ENCODE measurements at regions not wholly inside any gene's neighbourhood (a gene's known extent, or its start where the extent isn't known, plus 50 kb on each side); places are given as distances from the start of the nearest gene placed in this dataset.

DNA sequence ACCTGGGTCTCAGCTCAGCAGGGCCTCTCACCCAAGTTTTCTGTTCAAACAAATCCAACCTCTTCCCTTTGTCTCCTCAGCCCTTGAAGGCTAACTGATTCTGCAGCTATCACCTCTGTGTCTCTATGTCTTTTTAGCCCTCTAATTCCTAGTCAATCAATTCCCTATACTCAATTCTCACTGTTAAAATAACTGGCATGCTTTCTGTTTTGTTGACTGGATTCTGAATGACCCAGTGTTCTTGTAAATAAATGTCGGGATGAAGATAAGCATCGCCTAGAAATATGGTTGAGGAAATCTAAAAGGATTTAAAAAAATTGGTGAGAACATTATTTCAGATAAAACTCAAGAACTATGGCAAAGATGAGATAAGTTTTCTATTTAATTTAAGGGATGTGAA lies 210.2 kb downstream of the ICE1 start:
- no peak for DNase-seq
- H3K9me3 Mint-ChIP-seq, result no peaks in the 10 kb centered on the region
- ATAC-seq (replicated peaks), result no peak
- peaks cover 0 to 2% of the 10 kb centered on the region in 2 donors for H3K4me1 Mint-ChIP-seq
- no peak overlapping the region for H3K27ac Mint-ChIP-seq
- H3K4me3 Mint-ChIP-seq, result no peak overlapping the region
- H3K36me3 Mint-ChIP-seq, result no peaks in the 10 kb centered on the region
- H3K27me3 Mint-ChIP-seq, result no peaks in the 10 kb centered on the region

GRCh38 chr5:5629607-5629978 lies 207.1 kb downstream of the ICE1 start:
- DNase-seq (no peak), ATAC-seq (replicated peaks) (no peak)
- Mint-ChIP-seq H3K27me3 (peaks cover 0 to 4% of the 10 kb centered on the region in 2 donors), H3K36me3 (no peaks in the 10 kb centered on the region), H3K9me3 (peaks cover 1 to 4% of the 10 kb centered on the region in 2 donors), H3K27ac (no peak overlapping the region), H3K4me3 (no peak overlapping the region), H3K4me1 (peaks cover 0 to 2% of the 10 kb centered on the region in 2 donors)

GRCh38 chr5:5628866-5629606 lies 206.6 kb downstream of the ICE1 start:
- peaks cover 7 to 9% of the 10 kb centered on the region in 2 donors for H3K9me3 Mint-ChIP-seq

GRCh38 chr5:5626412-5626811 lies 203.9 kb downstream of the ICE1 start:
- H3K27me3 Mint-ChIP-seq, result peaks cover 0 to 4% of the 10 kb centered on the region in 2 donors
- peaks cover 0 to 5% of the 10 kb centered on the region in 2 donors for H3K36me3 Mint-ChIP-seq
- no peak overlapping the region for H3K4me3 Mint-ChIP-seq
- DNase-seq (no peak), ATAC-seq (replicated peaks) (no peak)
- no peaks in the 10 kb centered on the region for H3K4me1 Mint-ChIP-seq
- H3K9me3 Mint-ChIP-seq, result peaks cover 21 to 24% of the 10 kb centered on the region in 2 donors
- no peak overlapping the region for H3K27ac Mint-ChIP-seq

More at GRCh38 chr5:5628866-5629606, 206.6 kb downstream of the ICE1 start:
- Mint-ChIP-seq H3K4me1 (no peaks in the 10 kb centered on the region), H3K4me3 (no peak overlapping the region), H3K36me3 (no peaks in the 10 kb centered on the region), H3K27ac (no peak overlapping the region), H3K27me3 (peaks cover 0 to 4% of the 10 kb centered on the region in 2 donors)
- no peak for ATAC-seq (replicated peaks)
- DNase-seq, result no peak

- peaks cover 0 to 5% of the 10 kb centered on the region in 2 donors for H3K36me3 Mint-ChIP-seq
- peaks cover 21 to 24% of the 10 kb centered on the region in 2 donors for H3K9me3 Mint-ChIP-seq
- H3K27ac Mint-ChIP-seq, result no peak overlapping the region
- no peak overlapping the region for H3K4me3 Mint-ChIP-seq
- ATAC-seq (replicated peaks), result no peak
- H3K4me1 Mint-ChIP-seq, result no peaks in the 10 kb centered on the region
- no peak for DNase-seq
- H3K27me3 Mint-ChIP-seq, result peaks cover 0 to 4% of the 10 kb centered on the region in 2 donors
These were observed 203.0 kb downstream of the ICE1 start for GRCh38 chr5:5625491-5625890.

- no peak overlapping the region for H3K4me3 Mint-ChIP-seq
- H3K9me3 Mint-ChIP-seq, result peaks cover 24 to 25% of the 10 kb centered on the region in 2 donors
- H3K36me3 Mint-ChIP-seq, result peaks cover 0 to 5% of the 10 kb centered on the region in 2 donors
- H3K4me1 Mint-ChIP-seq, result no peaks in the 10 kb centered on the region
- no peak for DNase-seq
- peaks cover 0 to 4% of the 10 kb centered on the region in 2 donors for H3K27me3 Mint-ChIP-seq
- no peak for ATAC-seq (replicated peaks)
- H3K27ac Mint-ChIP-seq, result no peak overlapping the region
These were observed 200.9 kb downstream of the ICE1 start for GRCh38 chr5:5623397-5623796.

DNA sequence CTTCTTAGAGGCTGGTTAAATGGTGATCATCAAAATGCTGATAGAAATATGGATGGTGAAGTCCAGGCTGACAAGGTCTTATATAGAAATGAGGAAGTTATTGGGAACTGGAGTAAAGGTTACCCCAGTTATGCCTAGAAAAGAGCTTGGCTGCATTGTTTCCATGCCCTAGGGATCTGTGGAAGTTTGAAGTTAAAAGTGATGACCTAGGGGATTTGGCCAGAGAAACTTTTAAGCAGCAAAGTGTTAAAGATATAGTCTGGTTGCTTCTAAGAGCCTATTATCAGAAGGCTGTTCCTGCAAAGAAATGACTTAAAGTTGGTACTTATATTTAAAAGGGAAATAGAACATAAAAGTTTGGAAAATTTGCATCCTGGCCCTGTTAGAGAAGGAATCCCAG lies 200.3 kb downstream of the ICE1 start:
- Mint-ChIP-seq H3K36me3 (peaks cover 0 to 5% of the 10 kb centered on the region in 2 donors), H3K27ac (no peak overlapping the region), H3K4me1 (no peaks in the 10 kb centered on the region), H3K9me3 (peaks cover 24 to 25% of the 10 kb centered on the region in 2 donors), H3K27me3 (peaks cover 0 to 5% of the 10 kb centered on the region in 2 donors), H3K4me3 (no peak overlapping the region)
- ATAC-seq (replicated peaks), result no peak
- no peak for DNase-seq

GRCh38 chr5:5619546-5619945 lies 197.1 kb downstream of the ICE1 start:
- DNase-seq, result no peak
- Mint-ChIP-seq H3K9me3 (peaks cover 20 to 23% of the 10 kb centered on the region in 2 donors), H3K4me3 (no peak overlapping the region), H3K27ac (no peak overlapping the region), H3K36me3 (peaks cover 0 to 5% of the 10 kb centered on the region in 2 donors), H3K4me1 (no peaks in the 10 kb centered on the region), H3K27me3 (peaks cover 0 to 5% of the 10 kb centered on the region in 2 donors)
- ATAC-seq (replicated peaks), result no peak

GRCh38 chr5:5617024-5617423 lies 194.5 kb downstream of the ICE1 start:
- Mint-ChIP-seq H3K4me1 (no peaks in the 10 kb centered on the region), H3K4me3 (no peak overlapping the region), H3K27me3 (peaks cover 0 to 5% of the 10 kb centered on the region in 2 donors), H3K27ac (no peak overlapping the region), H3K36me3 (no peaks in the 10 kb centered on the region), H3K9me3 (peaks cover 3 to 5% of the 10 kb centered on the region in 2 donors)
- ATAC-seq (replicated peaks), result no peak
- no peak for DNase-seq

- peaks cover 0 to 5% of the 10 kb centered on the region in 2 donors for H3K27me3 Mint-ChIP-seq
- no peaks in the 10 kb centered on the region for H3K36me3 Mint-ChIP-seq
- ATAC-seq (replicated peaks), result no peak
- no peak overlapping the region for H3K4me3 Mint-ChIP-seq
- no peak overlapping the region for H3K27ac Mint-ChIP-seq
- H3K4me1 Mint-ChIP-seq, result no peaks in the 10 kb centered on the region
- no peak for DNase-seq
- H3K9me3 Mint-ChIP-seq, result peaks cover 0 to 4% of the 10 kb centered on the region in 2 donors
These were observed 193.9 kb downstream of the ICE1 start for GRCh38 chr5:5616247-5616895.

GRCh38 chr5:5615569-5615968 lies 193.1 kb downstream of the ICE1 start:
- H3K27ac Mint-ChIP-seq, result no peak overlapping the region
- no peaks in the 10 kb centered on the region for H3K36me3 Mint-ChIP-seq
- no peak for DNase-seq
- peaks cover 0 to 4% of the 10 kb centered on the region in 2 donors for H3K9me3 Mint-ChIP-seq
- peaks cover 0 to 5% of the 10 kb centered on the region in 2 donors for H3K27me3 Mint-ChIP-seq
- no peaks in the 10 kb centered on the region for H3K4me1 Mint-ChIP-seq
- H3K4me3 Mint-ChIP-seq, result no peak overlapping the region
- ATAC-seq (replicated peaks), result no peak

GRCh38 chr5:5613261-5613990 lies 190.9 kb downstream of the ICE1 start:
- Mint-ChIP-seq H3K27me3 (peaks cover 0 to 5% of the 10 kb centered on the region in 2 donors), H3K9me3 (no peaks in the 10 kb centered on the region), H3K36me3 (no peaks in the 10 kb centered on the region), H3K4me1 (no peaks in the 10 kb centered on the region), H3K27ac (no peak overlapping the region), H3K4me3 (no peak overlapping the region)
- DNase-seq (no peak), ATAC-seq (replicated peaks) (peak in 1 of 2 donors; percentile 54)

- Mint-ChIP-seq H3K4me3 (no peak overlapping the region), H3K36me3 (no peaks in the 10 kb centered on the region), H3K4me1 (no peaks in the 10 kb centered on the region), H3K27ac (no peak overlapping the region), H3K27me3 (no peaks in the 10 kb centered on the region), H3K9me3 (no peaks in the 10 kb centered on the region)
- ATAC-seq (replicated peaks) (no peak), DNase-seq (no peak)
These were observed 189.6 kb downstream of the ICE1 start for GRCh38 chr5:5612096-5612495.

DNA sequence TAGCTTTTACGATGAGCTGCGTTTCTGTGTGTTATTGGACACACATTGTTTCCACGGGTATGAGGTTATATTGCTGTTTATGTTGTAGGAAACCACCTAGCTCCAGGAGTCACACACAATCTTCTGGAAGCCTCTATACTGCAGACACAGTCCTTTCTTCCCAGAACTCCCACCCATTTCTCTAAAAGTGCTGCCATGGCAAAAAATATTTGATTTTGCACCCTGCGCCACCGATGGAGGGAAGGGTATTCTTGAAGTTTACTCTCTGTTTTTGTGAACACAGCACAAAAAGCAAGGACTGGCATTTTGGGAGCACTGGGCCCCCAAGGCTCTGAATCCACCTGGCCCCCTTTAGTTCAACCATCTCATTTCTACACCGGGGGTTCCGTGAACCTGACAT lies 187.5 kb downstream of the ICE1 start:
- DNase-seq (no peak), ATAC-seq (replicated peaks) (no peak)
- H3K4me1 Mint-ChIP-seq, result no peaks in the 10 kb centered on the region
- no peak overlapping the region for H3K4me3 Mint-ChIP-seq
- no peaks in the 10 kb centered on the region for H3K9me3 Mint-ChIP-seq
- H3K27ac Mint-ChIP-seq, result no peak overlapping the region
- H3K36me3 Mint-ChIP-seq, result no peaks in the 10 kb centered on the region
- H3K27me3 Mint-ChIP-seq, result no peaks in the 10 kb centered on the region
